ENCODE measurements at regions not wholly inside any gene's neighbourhood (a gene's known extent, or its start where the extent isn't known, plus 50 kb on each side); places are given as distances from the start of the nearest gene placed in this dataset.

DNA sequence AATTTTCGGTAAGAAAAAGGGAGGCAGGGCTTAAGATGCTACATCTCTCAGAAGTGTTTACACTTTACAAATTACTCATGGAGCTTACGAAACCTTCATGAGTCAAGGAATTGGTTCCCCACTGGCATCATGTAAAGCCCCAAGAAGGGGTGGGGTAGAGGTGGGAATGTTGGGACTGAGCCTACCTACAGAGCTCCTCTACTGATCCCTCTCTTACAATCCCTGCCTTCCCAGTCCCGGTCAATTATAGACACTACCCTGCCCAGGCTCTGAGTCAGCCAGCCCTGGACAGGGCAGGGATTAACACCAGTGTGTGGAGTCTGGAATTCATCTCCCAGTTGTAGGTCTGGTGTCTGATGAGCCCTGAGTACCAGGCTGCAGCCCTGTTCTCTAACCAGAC is 248.9 kb downstream of the PAX3 start:
- Histone ChIP-seq H3K27ac (no peak overlapping the region), H3K27me3 (no peaks in the 10 kb centered on the region), H3K36me3 (ENCODE audit: low read depth, missing control alignments) (no peaks in the 10 kb centered on the region), H3K9me3 (no peaks in the 10 kb centered on the region), H3K4me3 (no peak overlapping the region), H3K4me1 (no peaks in the 10 kb centered on the region)
- whole genome bisulfite sequencing, 2 donors = 85 to 94% methylated on average over 3 of the region's 3 CpGs
- no peak for DNase-seq
- intact Hi-C loops (cut with DNase I; ENCODE audit: low total_unique reads) = no loop called here
- TF ChIP-seq CTCF (IDR thresholded peaks at IDR 0.05) (no peak), POLR2A (IDR thresholded peaks at IDR 0.05) (no peak)

DNA sequence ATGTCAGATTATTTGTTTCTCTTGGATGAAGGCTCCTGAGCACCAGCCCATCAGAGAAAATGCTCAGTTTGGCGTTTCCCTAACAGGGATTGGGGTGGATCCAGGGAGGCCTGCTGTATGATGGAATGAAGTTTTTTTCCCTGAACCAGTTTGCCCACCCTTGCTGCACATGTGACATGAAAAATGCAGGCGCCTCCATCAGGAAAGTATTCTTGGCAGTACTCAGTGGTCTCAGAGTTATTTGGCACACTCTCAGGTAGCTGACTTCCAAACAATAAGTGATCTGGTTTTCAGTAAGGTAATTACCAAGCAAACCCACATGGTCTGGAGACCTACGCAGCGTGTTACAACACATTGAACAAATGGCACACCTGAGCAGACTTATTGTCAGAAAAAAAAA is 254.9 kb downstream of the PAX3 start:
- H3K36me3 ChIP-seq (ENCODE audit: low read depth, missing control alignments) = no peaks in the 10 kb centered on the region
- H3K4me1 ChIP-seq = no peaks in the 10 kb centered on the region
- H3K27ac ChIP-seq = no peak overlapping the region
- 71 to 74% methylated on average over 4 of the region's 4 CpGs for WGBS, 2 donors
- no peak overlapping the region for H3K4me3 ChIP-seq
- no peak for TF ChIP-seq POLR2A (IDR thresholded peaks at IDR 0.05)
- no peaks in the 10 kb centered on the region for H3K9me3 ChIP-seq
- DNase-seq = no peak
- intact Hi-C loops (cut with DNase I; ENCODE audit: low total_unique reads) = no loop called here
- H3K27me3 ChIP-seq = no peaks in the 10 kb centered on the region

DNA sequence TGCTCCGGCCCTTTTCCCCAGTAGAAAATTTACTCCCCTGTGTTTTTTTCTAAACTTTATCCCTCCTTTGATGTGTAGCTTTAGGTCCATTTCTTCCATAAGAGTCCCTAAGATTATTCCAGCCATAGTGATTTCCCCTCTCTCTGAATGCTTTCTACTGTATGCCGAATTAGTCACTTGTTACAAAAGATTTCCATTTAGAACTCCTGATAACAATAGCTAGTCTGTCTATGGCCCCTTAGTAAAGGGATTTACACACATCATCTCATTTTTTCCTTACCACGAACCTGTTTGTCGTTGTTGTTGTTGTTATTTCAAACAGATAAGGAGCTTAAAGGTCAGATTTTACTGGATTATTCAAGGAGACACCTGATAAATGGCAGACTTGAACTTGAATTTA is 256.1 kb downstream of the PAX3 start:
- Histone ChIP-seq H3K36me3 (ENCODE audit: low read depth, missing control alignments) (no peaks in the 10 kb centered on the region), H3K4me1 (no peaks in the 10 kb centered on the region), H3K27me3 (no peaks in the 10 kb centered on the region), H3K9me3 (no peaks in the 10 kb centered on the region), H3K27ac (no peak overlapping the region), H3K4me3 (no peak overlapping the region)
- WGBS, 2 donors = 63 to 66% methylated on average over 4 of the region's 4 CpGs
- no peak for TF ChIP-seq CTCF (IDR thresholded peaks at IDR 0.05)
- no peak for DNase-seq
- intact Hi-C loops (cut with DNase I; ENCODE audit: low total_unique reads) = no loop called here

GRCh38 chr2:222040333-222040732 is 258.5 kb downstream of the PAX3 start:
- Histone ChIP-seq H3K4me1 (no peaks in the 10 kb centered on the region), H3K4me3 (no peak overlapping the region), H3K36me3 (ENCODE audit: low read depth, missing control alignments) (no peaks in the 10 kb centered on the region), H3K9me3 (no peaks in the 10 kb centered on the region), H3K27me3 (no peaks in the 10 kb centered on the region), H3K27ac (no peak overlapping the region)
- intact Hi-C loops (cut with DNase I; ENCODE audit: low total_unique reads) = no loop called here
- DNase-seq = no peak
- WGBS, 2 donors = 79 to 94% methylated on average over 2 of the region's 2 CpGs
- TF ChIP-seq POLR2A (IDR thresholded peaks at IDR 0.05) (no peak), CTCF (IDR thresholded peaks at IDR 0.05) (no peak)

- no peak for TF ChIP-seq POLR2A (IDR thresholded peaks at IDR 0.05)
- TF ChIP-seq CTCF (IDR thresholded peaks at IDR 0.05) = no peak
- DNase-seq = no peak
- 73 to 89% methylated on average over 3 of the region's 3 CpGs for WGBS, 2 donors
- H3K9me3 ChIP-seq = no peaks in the 10 kb centered on the region
- no peaks in the 10 kb centered on the region for H3K27me3 ChIP-seq
- H3K36me3 ChIP-seq (ENCODE audit: low read depth, missing control alignments) = no peaks in the 10 kb centered on the region
- H3K4me1 ChIP-seq = no peaks in the 10 kb centered on the region
- H3K27ac ChIP-seq = no peak overlapping the region
- H3K4me3 ChIP-seq = no peak overlapping the region
- intact Hi-C loops (cut with DNase I; ENCODE audit: low total_unique reads) = no loop called here
Observed at GRCh38 chr2:222039821-222040220, 259.0 kb downstream of the PAX3 start.
